ENCODE measurements at regions not wholly inside any gene's neighbourhood (a gene's known extent, or its start where the extent isn't known, plus 50 kb on each side); places are given as distances from the start of the nearest gene placed in this dataset.
"Not testable (repeated sequence)": the region's sequence is repeated elsewhere in the genome, so short reads cannot be mapped to it uniquely, and the experiment has no call there.

DNA sequence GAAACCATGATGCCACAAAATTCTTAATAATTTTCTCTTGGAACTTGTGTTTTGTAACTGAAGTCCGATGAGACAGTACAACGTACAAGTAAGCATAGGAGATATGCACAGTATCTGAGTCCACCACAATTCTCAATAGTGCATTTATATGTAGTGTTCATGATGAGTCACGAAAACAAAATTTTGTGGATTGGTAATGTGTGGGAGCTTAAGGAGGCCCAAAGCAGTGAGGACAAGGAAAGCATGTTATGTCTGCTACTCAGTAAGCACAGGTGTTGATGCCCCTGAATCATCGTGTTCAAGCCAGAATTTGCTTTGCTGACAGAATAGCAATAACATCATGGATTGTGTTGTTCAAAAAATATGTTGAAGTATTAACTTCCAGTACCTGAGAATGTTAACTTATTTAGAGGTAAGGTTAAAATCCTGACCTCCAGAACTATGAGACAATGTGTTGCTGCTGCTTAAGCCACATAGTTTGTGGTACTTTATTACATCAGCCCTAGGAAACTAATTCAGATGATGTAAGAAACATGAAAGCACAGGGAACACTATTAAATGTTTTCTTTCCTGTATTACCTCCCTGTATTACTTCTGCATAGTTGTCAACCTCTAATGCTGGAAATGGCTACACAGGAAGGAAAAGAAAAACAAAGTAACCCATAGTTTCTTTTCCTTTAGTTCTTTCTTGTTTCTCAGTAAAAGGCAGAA lies 201.3 kb downstream of the SLITRK6 start:
- DNase-seq: no peak

DNA sequence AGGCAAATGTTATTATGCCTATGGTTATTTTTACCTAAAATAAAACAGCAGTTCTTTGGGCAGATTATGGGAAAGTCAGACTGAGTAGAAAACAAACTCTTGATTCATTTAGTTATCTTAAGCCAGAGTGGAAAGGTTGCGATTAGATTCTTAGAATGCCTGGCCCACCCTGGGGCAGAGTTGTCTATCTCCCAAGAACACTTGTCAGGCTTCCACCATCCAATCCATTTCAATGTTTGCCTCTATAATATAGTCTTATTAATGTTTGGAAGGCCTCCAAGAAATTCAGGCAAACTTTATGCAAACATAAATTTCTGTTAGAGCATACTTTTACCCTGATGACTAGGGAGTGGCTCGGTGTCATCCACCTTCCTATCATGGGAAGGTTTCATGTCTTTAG lies 207.0 kb downstream of the SLITRK6 start:
- DNase-seq: no peak

DNA sequence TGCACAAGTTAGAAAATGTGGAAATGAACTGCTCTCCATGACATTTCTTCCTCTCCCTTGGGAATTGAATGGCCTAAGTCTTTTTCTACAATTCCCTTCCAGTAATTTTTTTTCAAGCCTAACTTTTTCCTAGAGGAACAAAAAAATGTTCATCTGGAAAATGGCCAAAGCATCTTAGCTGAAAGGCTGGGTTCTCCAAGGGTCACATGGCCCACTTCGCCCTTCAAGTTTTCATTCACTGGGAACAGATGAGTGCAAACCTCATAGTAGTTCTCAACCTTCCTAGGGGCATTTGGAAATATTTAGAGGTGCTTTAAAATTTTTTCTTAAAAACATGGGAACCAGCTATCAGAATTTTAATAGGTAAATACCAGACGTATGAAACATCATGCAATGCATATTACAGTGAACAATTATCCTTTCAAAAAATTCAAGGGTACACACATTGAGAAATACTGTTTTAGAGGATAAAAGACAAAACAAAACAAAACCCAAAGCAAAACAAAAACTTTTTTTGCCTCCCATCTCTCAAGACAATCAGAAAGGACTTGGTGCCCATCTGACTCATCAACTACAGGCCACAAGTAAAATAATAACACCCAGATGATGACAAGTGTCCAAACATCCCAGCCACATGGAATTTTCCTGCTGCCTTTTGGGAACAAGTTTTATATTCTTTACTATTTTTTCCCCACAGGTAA lies 208.8 kb downstream of the SLITRK6 start:
- DNase-seq: no peak

DNA sequence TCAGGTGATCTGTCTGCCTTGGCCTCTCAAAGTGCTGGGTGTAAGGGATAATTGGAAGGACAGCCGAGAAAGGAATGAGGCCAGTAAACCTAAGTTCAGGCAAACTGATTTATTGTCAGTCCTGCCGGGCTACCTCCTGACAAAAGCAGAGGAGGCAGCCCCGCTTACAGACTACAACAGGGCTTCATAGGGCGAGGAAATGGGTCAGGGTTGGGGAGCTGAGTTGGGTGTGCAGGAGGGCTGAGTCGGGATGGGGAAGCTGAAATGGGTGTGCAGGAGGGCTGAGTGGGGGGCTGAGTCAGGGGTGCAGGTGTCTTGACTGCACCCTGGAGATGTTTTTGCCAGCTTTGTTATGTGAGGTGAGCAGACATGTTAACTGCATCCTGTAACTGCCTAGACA lies 210.2 kb downstream of the SLITRK6 start:
- no peak for DNase-seq

DNA sequence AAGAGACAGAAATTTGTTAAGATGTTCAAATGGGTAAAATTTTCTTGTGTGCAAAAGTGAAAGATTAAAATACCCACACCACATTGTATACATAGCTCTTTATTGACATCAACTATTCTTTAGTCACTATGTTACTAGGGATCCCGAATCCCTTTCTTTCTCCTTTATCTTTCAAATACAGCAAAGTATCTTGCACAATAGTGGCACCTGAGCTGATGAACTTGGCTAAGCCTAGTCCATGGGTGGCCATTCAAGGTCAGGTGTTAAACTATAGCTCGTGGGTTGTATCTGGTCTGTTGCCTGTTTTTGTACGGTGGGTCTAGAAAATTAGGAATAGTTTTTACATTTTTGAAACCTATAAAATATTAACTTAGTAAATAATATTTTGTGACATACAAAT lies 210.9 kb downstream of the SLITRK6 start:
- no peak for DNase-seq

DNA sequence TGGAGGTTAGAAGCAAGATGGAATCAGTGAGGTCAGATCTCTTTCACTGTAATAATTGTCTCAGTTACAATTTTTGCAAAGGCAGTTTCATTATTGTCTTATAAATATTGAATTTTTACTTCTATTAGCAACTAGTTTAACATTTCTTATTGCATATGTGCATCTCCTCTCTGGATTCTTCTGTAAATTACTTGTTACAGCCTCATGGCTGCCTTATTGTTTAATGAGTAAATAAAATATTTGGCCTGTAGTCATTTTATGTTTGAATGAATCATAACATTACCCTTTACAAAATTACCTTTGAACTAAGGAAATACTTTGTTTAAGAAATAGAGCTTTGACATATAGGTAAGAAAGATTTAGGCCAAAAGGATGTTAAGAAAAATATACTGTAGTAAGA lies 212.4 kb downstream of the SLITRK6 start:
- DNase-seq: no peak

DNA sequence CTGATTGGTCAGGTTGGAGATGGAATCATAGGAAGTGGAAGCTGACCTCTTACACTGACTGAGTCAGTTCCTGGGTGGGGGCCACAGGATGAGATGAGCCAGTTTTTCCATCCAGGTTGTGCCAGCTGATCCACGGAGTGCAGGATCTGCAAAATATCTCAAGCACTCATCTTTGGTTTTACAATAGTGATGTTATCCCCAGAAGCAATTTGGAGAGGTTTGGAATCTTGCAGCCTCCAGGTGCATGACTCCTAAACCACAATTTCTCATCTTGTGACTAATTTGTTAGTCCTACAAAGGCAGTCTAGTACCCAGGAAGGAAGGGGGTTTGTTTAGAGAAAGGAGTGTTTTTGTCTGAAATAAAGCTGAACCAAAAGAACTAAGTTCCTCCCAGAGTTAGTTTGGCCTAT lies 212.8 kb downstream of the SLITRK6 start:
- DNase-seq: no peak

DNA sequence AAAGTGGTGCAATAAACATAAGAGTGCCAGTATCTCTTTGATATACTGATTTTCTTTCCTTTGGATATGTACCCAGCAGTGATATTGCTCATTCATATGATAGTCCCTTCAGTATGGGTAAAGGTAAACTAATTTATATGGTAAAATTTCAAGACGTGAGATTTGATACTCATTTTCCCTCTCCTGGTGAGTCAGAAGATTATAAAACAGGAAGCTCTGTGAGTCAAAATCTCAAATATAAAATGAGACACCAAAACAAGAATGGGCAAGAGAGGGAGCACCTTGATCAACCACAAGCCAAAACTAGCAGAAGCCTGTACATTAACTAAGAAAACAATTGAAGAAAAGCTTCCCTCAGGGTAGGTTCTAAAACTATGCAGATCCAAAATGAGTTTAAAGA lies 216.3 kb downstream of the SLITRK6 start:
- no peak for DNase-seq

DNA sequence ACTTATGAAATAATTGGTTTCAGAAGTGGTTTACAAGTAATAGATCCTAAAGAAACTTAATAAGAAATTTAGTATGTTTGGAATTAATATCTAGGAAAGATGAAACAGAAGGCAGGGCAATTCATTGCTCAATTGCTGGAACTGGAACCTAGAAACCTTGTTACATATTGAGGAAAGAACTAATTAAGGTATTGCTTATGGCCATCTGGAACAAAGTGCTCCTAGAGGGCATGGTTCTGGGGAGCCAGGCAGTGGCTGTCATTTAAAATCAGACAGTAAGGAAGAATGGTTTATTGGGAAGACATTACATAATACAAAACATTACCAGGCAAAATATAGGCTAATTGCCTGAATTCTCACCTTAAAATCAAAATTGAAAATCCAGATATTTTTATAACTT lies 224.1 kb downstream of the SLITRK6 start:
- DNase-seq: no peak

DNA sequence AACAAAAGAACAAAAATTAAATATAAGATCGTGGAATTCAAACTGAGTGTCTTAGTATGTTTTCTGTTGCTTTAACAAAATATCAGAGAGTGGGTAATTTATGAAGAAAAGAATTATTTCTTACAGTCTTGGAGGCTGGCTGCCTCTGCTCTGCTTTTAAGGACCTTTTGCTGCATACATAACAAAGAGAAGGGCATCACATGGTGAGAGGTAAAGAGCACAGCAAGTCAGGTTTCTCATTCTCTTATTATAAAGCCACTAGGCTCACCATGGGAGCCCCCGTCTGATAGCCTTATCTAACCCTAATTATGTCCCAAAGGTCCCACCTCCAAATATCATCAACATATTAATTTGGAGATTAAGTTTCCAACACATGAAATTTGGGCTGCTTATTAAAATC lies 231.3 kb downstream of the SLITRK6 start:
- DNase-seq: no peak

DNA sequence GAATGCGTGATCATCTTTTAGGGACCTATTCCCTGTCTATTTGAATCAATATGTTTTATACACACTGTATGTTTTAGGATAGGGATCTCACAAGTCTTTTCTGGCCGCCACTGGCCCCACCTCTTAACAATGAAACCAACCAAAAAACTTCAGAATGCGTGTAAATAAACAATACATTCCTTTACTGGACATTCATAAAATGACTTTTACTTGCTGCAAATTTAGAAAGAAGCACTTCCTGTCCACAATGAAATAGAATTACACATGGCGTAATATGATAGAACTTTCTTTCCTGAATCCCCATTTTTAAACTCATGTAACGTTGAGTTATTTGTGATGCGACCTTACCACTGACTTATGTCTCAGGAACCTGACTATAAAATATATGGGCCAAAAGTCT lies 233.6 kb downstream of the SLITRK6 start:
- DNase-seq: no peak

DNA sequence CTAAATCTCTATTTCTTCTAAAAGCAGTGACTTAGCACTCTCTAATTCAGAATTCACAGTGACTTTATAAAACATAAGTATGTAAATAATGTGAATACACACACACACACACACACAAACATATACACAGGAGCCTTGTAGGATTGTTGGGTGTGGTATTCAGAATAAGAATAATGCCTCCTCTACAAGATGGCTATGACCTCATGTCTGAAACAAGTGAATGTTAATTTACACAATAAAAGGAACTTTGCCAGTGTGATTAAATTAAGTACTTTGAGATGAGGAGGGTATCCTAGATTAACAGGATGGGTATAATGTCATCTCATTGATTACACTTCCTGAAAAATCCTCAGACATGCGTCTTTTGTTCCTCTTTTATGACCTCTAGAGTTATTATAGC lies 234.6 kb downstream of the SLITRK6 start:
- DNase-seq: no peak

DNA sequence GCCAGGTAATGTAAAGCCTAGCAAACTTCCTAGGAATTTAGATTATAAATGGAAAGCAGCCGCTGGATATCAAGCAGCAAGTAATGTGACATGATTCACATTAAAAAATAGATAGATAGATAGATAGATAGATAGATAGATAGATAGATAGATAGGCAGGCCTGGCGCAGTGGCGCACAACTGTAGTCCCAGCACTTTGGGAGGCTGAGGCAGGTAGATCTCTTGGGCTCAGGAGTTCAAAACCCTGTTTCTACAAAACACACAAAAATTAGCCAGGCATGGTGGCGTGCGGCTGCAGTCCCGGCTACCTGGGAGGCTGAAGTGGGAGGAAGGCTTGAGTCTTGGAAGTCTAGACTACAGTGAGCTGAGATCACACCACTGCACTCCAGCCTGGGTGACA lies 236.9 kb downstream of the SLITRK6 start:
- DNase-seq: no peak

DNA sequence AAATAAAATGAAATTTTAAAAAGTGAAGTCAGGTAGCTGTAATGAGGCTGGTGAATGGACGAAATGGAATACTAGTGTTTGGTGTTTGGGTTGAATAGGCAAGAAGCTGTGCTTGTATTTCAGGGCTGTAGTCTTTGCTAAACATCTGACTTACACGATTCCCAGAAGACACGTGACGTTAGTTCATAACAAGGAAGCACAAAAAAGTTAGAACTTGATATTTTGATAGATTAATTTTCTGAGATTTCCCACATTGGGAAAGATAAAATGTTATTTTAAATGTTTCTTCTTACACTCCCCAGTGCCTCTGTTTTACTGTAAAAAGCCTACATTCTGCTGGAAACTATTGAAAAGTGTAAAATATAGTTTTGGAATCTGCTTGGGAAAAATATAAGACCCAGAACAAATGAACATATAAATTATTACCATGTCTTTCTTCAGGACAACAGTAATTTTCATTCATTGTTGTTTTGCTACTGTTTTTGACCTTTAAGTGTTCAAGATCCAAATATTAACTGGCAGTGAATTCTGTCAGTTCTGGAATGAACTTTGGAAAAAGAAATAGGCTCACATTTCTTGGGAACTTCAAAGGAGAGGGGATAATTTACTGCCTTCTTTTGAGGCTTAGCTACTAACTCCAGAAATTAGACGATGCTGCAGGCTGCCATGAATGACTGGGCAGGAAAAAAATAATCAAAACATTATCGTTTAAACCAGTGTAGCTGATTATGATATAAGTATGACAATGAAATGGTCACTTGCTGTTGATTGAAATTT lies 241.3 kb downstream of the SLITRK6 start:
- no peak for DNase-seq

DNA sequence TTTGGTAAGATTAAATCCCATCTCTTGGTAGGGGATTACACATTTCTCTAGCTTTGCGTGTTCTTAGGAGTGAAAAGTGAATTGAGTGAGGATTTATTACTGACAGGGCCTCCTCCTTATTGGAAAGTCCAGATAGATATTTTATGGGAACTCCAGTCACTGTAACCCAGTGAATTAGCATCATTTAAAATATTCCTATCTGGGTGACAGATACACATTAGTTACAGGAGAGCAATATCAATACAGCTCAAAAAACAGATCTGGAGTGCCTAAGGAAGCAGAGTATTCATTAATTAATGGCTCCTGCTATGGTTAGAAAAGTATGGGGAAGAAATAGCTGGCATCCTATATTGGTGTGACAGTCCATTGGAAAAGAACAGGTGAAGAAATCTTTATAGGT lies 248.2 kb downstream of the SLITRK6 start:
- no peak for DNase-seq

DNA sequence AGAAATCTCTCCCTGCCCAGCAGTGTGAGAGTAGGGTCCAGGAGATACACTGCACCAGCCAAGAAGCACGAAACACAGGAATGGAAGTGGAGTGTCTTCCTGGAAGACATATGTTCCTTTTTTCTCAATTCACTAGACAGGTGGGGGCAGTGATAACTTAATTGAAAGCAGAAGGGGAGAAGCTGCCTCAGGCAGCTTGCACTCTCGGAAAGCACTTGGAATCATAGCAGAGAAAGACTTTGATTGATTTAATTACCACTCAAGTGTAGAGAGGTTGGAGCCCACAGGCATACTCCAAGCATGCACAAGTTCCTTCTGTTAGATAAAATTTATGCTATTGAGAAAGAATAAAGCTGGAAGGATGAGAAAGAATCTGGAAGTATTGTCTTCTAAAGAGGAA lies 249.4 kb downstream of the SLITRK6 start:
- DNase-seq: no peak

DNA sequence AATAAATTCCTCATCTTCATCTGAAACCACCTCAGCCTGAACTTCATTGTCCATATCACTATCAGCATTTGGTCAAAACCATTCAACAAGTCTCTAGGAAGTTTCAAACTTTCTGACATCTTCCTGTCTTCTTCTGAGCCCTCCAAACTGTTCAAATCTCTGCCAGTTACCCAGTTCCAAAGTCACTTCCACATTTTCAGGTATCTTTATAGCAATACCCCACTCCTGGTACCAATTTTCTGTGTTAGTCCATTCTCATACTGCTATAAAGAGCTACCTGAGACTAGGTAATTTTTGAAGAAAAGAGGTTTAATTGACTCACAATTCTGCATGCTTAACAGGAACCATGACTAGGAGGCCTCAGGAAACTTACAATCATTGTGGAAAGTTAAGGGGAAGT lies 250.4 kb downstream of the SLITRK6 start:
- not testable (repeated sequence) for DNase-seq

DNA sequence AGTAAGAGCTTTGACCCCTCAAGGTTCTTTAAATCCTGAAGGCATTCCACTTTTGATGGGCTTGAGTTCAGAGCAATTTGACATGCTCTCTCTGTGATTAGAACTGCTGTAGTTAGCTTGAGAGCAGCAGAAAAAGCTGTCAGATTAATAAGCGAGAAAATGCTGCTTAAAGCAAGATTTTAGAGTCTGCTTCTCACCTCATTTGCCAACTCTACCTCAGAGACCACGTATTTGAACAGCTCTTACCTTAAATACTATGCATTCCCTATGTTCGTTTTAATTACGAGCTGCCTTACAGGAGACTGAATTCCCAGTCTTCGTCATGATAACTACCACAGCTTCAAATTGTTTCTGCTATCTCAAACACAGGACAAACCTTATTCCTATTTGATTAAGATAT lies 253.4 kb downstream of the SLITRK6 start:
- no peak for DNase-seq

DNA sequence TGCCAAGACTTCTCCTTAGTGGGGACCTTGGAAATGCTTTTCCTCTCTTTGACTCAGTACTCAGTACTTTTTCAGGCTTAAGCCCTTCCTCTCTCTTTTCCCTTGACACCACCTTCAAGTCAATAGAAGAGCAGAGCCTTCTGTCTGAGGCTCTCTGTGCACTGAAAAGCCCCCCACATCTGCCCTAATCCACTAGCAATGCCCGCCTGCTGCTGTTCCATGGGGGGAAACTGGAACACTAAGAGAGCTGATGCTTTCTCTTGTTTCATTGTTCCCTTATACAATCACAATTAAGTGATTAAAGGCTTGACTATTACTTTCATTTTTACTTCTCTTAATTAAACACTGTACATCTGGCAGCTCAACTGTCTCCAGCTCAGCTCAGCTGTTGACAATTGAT lies 254.5 kb downstream of the SLITRK6 start:
- no peak for DNase-seq

DNA sequence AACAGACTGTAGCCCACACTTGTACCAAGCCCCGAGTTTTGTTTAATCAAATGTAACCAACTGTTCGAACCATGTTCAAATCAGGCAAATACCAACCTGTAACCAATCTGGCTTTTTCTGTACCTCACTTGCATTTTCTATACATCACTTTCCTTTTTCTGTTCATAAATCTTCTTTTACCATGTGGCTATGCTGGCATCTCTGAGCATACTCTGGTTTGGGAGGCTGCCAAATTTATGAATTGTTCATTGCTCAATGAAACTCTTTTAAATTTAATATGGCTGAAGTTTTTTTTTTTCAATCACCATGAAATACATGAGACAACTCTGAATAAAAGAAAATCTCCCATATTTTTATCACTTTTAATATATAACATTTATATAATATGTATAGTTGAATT lies 256.1 kb downstream of the SLITRK6 start:
- DNase-seq: no peak

DNA sequence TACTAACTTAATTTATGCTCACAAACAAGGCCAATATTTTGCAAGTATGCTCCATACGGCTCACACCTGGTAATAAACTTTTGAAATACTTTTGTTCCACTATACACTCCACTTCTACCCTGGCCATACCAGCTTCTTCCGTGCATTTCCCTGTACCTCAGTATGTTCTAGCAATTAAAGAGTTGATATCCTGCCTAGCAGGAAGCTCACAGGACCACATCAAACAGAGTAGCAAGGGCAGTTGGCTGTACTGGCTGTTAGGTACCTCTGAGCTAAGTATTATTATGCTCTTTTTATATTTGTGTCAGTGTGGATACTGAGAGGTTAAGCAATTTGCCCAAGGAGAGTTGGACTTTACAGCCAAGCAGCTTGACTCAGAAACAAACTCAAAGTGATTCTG lies 257.7 kb downstream of the SLITRK6 start:
- DNase-seq: no peak

DNA sequence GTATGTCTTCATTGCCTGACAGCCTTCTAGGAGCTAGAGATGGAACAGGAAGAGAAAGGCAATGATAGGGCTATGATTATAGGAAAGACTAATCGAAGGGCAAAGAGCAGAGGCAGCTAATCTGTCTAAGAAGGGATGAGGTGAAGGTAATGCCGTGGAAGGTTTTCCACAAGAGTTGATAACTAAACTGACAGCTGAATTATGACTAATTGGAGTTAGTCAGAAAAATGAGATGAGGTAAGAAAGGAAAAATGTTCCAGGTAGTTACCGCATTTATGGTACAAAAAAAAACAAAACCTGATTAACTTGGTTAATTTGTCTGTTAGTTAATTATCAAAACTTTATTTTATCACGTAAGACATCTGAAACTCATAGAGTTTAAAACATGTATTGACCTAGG lies 260.3 kb downstream of the SLITRK6 start:
- DNase-seq: no peak

DNA sequence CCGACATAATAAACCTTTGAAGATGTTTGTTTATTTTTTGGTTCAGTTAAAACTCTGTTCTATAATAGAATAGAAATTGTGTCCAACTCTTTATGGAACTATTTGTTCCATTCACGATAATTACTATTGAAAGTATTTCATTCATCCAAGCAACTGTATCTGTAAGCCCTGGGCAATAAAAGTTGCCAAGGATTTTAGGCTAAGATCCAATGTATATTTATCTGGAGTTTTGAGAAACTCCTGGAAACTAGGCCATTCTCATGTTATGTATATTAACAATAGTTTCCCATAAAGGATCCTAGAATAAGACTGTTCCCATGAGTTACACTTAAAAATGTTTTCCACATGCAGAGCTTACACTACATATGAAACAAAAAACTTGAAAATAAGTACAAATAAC lies 261.6 kb downstream of the SLITRK6 start:
- DNase-seq: no peak

DNA sequence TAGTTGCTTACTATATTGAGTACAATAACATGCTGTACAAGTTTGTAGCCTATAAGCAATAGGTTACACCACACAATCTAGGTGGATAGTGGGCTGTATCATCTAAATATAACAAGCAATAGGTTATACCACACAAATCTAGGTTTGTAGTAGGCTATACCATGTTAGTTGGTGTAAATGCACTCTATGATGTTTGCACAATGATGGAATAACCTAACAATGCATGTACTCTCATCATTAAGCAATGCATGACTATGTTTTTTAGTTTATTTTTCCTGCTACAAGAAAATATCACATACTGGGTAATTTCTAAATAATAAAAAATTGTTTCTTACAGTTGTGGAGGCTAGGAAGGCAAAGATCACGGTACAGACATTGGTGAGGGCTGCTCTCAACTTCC lies 262.5 kb downstream of the SLITRK6 start:
- no peak for DNase-seq

Data from CD4-positive, alpha-beta T cell treated with Interferon alpha-2 for 1 hour (primary cell).